ENCODE measurements at regions not wholly inside any gene's neighbourhood (a gene's known extent, or its start where the extent isn't known, plus 50 kb on each side); places are given as distances from the start of the nearest gene placed in this dataset.
A peak's percentile ranks its signal among the peaks of the same experiment; 100 is the strongest.
"Not testable (repeated sequence)": the region's sequence is repeated elsewhere in the genome, so short reads cannot be mapped to it uniquely, and the experiment has no call there.

GRCh38 chr3:29169451-29169850 lies 111.4 kb upstream of the RBMS3 start:
- DNase-seq (no peak), FAIRE-seq (no peak)
- no peaks in the 10 kb centered on the region for H3K9me3 ChIP-seq (ENCODE audit: control insufficient read depth in 2 of 2, insufficient read depth in 1 of 2, low read depth in 1 of 2, low read length in 1 of 2)
- peaks cover 0 to 5% (median 0%) of the 10 kb centered on the region in 3 donors for H3K4me1 ChIP-seq (ENCODE audit: control insufficient read depth in 3 of 3, insufficient read depth in 2 of 3, low read depth in 1 of 3, low read length in 2 of 3)
- WGBS, 3 donors: 46 to 73% (median 48%) methylated on average over 3 of the region's 3 CpGs
- H3K27ac ChIP-seq (ENCODE audit: low read depth in 1 of 3, low read length in 2 of 3): no peak overlapping the region
- H3K27me3 ChIP-seq (ENCODE audit: control insufficient read depth in 3 of 3, insufficient read depth in 3 of 3, low read length in 3 of 3): no peaks in the 10 kb centered on the region
- no peak overlapping the region for H3K4me3 ChIP-seq (ENCODE audit: low read depth in 1 of 3, low read length in 3 of 3)
- no peaks in the 10 kb centered on the region for H3K36me3 ChIP-seq (ENCODE audit: control insufficient read depth in 3 of 3, insufficient read depth in 2 of 3, low read depth in 1 of 3, low read length in 3 of 3)

GRCh38 chr3:29171043-29171990 lies 109.6 kb upstream of the RBMS3 start:
- H3K4me3 ChIP-seq (ENCODE audit: low read depth in 1 of 3, low read length in 3 of 3): no peak overlapping the region
- 28 to 48% (median 35%) methylated on average over 6 of the region's 6 CpGs for WGBS, 3 donors
- FAIRE-seq (no peak), DNase-seq (peak; percentile 2 to 17)
- H3K36me3 ChIP-seq (ENCODE audit: control insufficient read depth in 3 of 3, insufficient read depth in 2 of 3, low read depth in 1 of 3, low read length in 3 of 3): no peaks in the 10 kb centered on the region
- H3K4me1 ChIP-seq (ENCODE audit: control insufficient read depth in 3 of 3, insufficient read depth in 2 of 3, low read depth in 1 of 3, low read length in 2 of 3): peaks cover 0 to 5% (median 0%) of the 10 kb centered on the region in 3 donors
- H3K9me3 ChIP-seq (ENCODE audit: control insufficient read depth in 2 of 2, insufficient read depth in 1 of 2, low read depth in 1 of 2, low read length in 1 of 2): no peaks in the 10 kb centered on the region
- no peaks in the 10 kb centered on the region for H3K27me3 ChIP-seq (ENCODE audit: control insufficient read depth in 3 of 3, insufficient read depth in 3 of 3, low read length in 3 of 3)
- peak overlapping the region in 2 of 3 donors; percentile 4 to 84 for H3K27ac ChIP-seq (ENCODE audit: low read depth in 1 of 3, low read length in 2 of 3)

GRCh38 chr3:29176501-29176900 lies 104.4 kb upstream of the RBMS3 start:
- no peaks in the 10 kb centered on the region for H3K36me3 ChIP-seq (ENCODE audit: control insufficient read depth in 3 of 3, insufficient read depth in 2 of 3, low read depth in 1 of 3, low read length in 3 of 3)
- no peak for DNase-seq
- FAIRE-seq: no peak
- no peaks in the 10 kb centered on the region for H3K27me3 ChIP-seq (ENCODE audit: control insufficient read depth in 3 of 3, insufficient read depth in 3 of 3, low read length in 3 of 3)
- H3K9me3 ChIP-seq (ENCODE audit: control insufficient read depth in 2 of 2, insufficient read depth in 1 of 2, low read depth in 1 of 2, low read length in 1 of 2): no peaks in the 10 kb centered on the region
- no peaks in the 10 kb centered on the region for H3K4me1 ChIP-seq (ENCODE audit: control insufficient read depth in 3 of 3, insufficient read depth in 2 of 3, low read depth in 1 of 3, low read length in 2 of 3)
- H3K4me3 ChIP-seq (ENCODE audit: low read depth in 1 of 3, low read length in 3 of 3): no peak overlapping the region
- 17 to 49% (median 29%) methylated on average over 2 of the region's 2 CpGs for WGBS, 3 donors
- H3K27ac ChIP-seq (ENCODE audit: low read depth in 1 of 3, low read length in 2 of 3): no peak overlapping the region

GRCh38 chr3:29178809-29179793 lies 101.8 kb upstream of the RBMS3 start:
- FAIRE-seq (no peak), DNase-seq (no peak)
- Histone ChIP-seq H3K36me3 (ENCODE audit: control insufficient read depth in 3 of 3, insufficient read depth in 2 of 3, low read depth in 1 of 3, low read length in 3 of 3) (no peaks in the 10 kb centered on the region), H3K4me3 (ENCODE audit: low read depth in 1 of 3, low read length in 3 of 3) (no peak overlapping the region), H3K27me3 (ENCODE audit: control insufficient read depth in 3 of 3, insufficient read depth in 3 of 3, low read length in 3 of 3) (no peaks in the 10 kb centered on the region), H3K27ac (ENCODE audit: low read depth in 1 of 3, low read length in 2 of 3) (no peak overlapping the region), H3K9me3 (ENCODE audit: control insufficient read depth in 2 of 2, insufficient read depth in 1 of 2, low read depth in 1 of 2, low read length in 1 of 2) (no peaks in the 10 kb centered on the region), H3K4me1 (ENCODE audit: control insufficient read depth in 3 of 3, insufficient read depth in 2 of 3, low read depth in 1 of 3, low read length in 2 of 3) (no peaks in the 10 kb centered on the region)
- 62 to 71% (median 69%) methylated on average over 4 of the region's 4 CpGs for WGBS, 3 donors

- no peaks in the 10 kb centered on the region for H3K9me3 ChIP-seq (ENCODE audit: control insufficient read depth in 2 of 2, insufficient read depth in 1 of 2, low read depth in 1 of 2, low read length in 1 of 2)
Measured at GRCh38 chr3:29181149-29181780, 99.6 kb upstream of the RBMS3 start.

GRCh38 chr3:29181872-29182271 lies 99.0 kb upstream of the RBMS3 start:
- H3K4me3 ChIP-seq (ENCODE audit: low read depth in 1 of 3, low read length in 3 of 3): no peak overlapping the region
- 73 to 89% (median 85%) methylated on average over 1 of the region's 1 CpG for WGBS, 3 donors
- no peaks in the 10 kb centered on the region for H3K36me3 ChIP-seq (ENCODE audit: control insufficient read depth in 3 of 3, insufficient read depth in 2 of 3, low read depth in 1 of 3, low read length in 3 of 3)
- no peak for FAIRE-seq
- DNase-seq: no peak
- no peaks in the 10 kb centered on the region for H3K27me3 ChIP-seq (ENCODE audit: control insufficient read depth in 3 of 3, insufficient read depth in 3 of 3, low read length in 3 of 3)
- H3K9me3 ChIP-seq (ENCODE audit: control insufficient read depth in 2 of 2, insufficient read depth in 1 of 2, low read depth in 1 of 2, low read length in 1 of 2): no peaks in the 10 kb centered on the region
- no peak overlapping the region for H3K27ac ChIP-seq (ENCODE audit: low read depth in 1 of 3, low read length in 2 of 3)
- H3K4me1 ChIP-seq (ENCODE audit: control insufficient read depth in 3 of 3, insufficient read depth in 2 of 3, low read depth in 1 of 3, low read length in 2 of 3): no peaks in the 10 kb centered on the region

More at GRCh38 chr3:29181149-29181780, 99.6 kb upstream of the RBMS3 start:
- Histone ChIP-seq H3K4me3 (ENCODE audit: low read depth in 1 of 3, low read length in 3 of 3) (no peak overlapping the region), H3K36me3 (ENCODE audit: control insufficient read depth in 3 of 3, insufficient read depth in 2 of 3, low read depth in 1 of 3, low read length in 3 of 3) (no peaks in the 10 kb centered on the region), H3K4me1 (ENCODE audit: control insufficient read depth in 3 of 3, insufficient read depth in 2 of 3, low read depth in 1 of 3, low read length in 2 of 3) (no peaks in the 10 kb centered on the region), H3K27me3 (ENCODE audit: control insufficient read depth in 3 of 3, insufficient read depth in 3 of 3, low read length in 3 of 3) (no peaks in the 10 kb centered on the region), H3K27ac (ENCODE audit: low read depth in 1 of 3, low read length in 2 of 3) (no peak overlapping the region)
- DNase-seq: no peak
- no peak for FAIRE-seq
- WGBS, 3 donors: 66 to 73% (median 67%) methylated on average over 7 of the region's 7 CpGs

- not testable (repeated sequence) for H3K27ac ChIP-seq (ENCODE audit: low read depth in 1 of 3, low read length in 2 of 3); H3K4me3 ChIP-seq (ENCODE audit: low read depth in 1 of 3, low read length in 3 of 3); H3K4me1 ChIP-seq (ENCODE audit: control insufficient read depth in 3 of 3, insufficient read depth in 2 of 3, low read depth in 1 of 3, low read length in 2 of 3); H3K36me3 ChIP-seq (ENCODE audit: control insufficient read depth in 3 of 3, insufficient read depth in 2 of 3, low read depth in 1 of 3, low read length in 3 of 3); DNase-seq; H3K9me3 ChIP-seq (ENCODE audit: control insufficient read depth in 2 of 2, insufficient read depth in 1 of 2, low read depth in 1 of 2, low read length in 1 of 2); H3K27me3 ChIP-seq (ENCODE audit: control insufficient read depth in 3 of 3, insufficient read depth in 3 of 3, low read length in 3 of 3); FAIRE-seq
- WGBS, 3 donors: 71 to 75% (median 72%) methylated on average over 3 of the region's 3 CpGs
Measured at GRCh38 chr3:29182828-29183227, 98.0 kb upstream of the RBMS3 start.

All from small intestine (tissue), 7 donors.